Neural cell (in vitro differentiated cells): ENCODE measurements at regions not wholly inside any gene's neighbourhood (a gene's known extent, or its start where the extent isn't known, plus 50 kb on each side); places are given as distances from the start of the nearest gene placed in this dataset.

ENCODE experiments used
- H2AFZ ChIP-seq: fragments of 200-600, 300-800 bp; sonication (generic), shearing (Covaris generic); 2 replicates; pipeline ENCODE4 v1.6.0; 2014; ENCODE audit warnings: low read depth, mild to moderate bottlenecking, antibody characterized with exemption, low read length, moderate library complexity
- H3F3A ChIP-seq: fragments of 200-600 bp; shearing (Covaris generic); 2 replicates; pipeline ENCODE4 v1.6.1; 2016; ENCODE audit warnings: mild to moderate bottlenecking, moderate library complexity, mixed read lengths, antibody characterized with exemption, low read length; ENCODE audit not compliant: insufficient read depth, poor library complexity, severe bottlenecking
- H3K27ac ChIP-seq: fragments of 200-600, 300-800 bp; sonication (generic), shearing (Covaris generic); 2 replicates; pipeline ENCODE4 v1.5.1; 2014; ENCODE audit warnings: mild to moderate bottlenecking, low read length, moderate library complexity
- H3K27me3 ChIP-seq: fragments of 300-800, 200-600 bp; sonication (generic), shearing (Covaris generic); 2 replicates; pipeline ENCODE4 v1.6.0; 2014; ENCODE audit warnings: mild to moderate bottlenecking, low read depth, low read length, moderate library complexity; ENCODE audit not compliant: insufficient read depth
- H3K36me3 ChIP-seq: fragments of 300-800, 200-600 bp; sonication (generic), shearing (Covaris generic); 2 replicates; pipeline ENCODE4 v1.5.1; 2014; ENCODE audit warnings: mild to moderate bottlenecking, antibody characterized with exemption, low read length, moderate library complexity; ENCODE audit not compliant: insufficient read depth
- H3K4me2 ChIP-seq: fragments of 300-800, 200-600 bp; sonication (generic), shearing (Covaris generic); 2 replicates; pipeline ENCODE4 v1.6.0; 2014; ENCODE audit warnings: mild to moderate bottlenecking, low read length
- H3K4me3 ChIP-seq: fragments of 300-800, 200-600 bp; sonication (generic), shearing (Covaris generic); 2 replicates; pipeline ENCODE4 v1.5.1; 2014; ENCODE audit warnings: mild to moderate bottlenecking, low read length, moderate library complexity
- H3K79me2 ChIP-seq: fragments of 200-600 bp; shearing (Covaris generic); replicated peaks from 2 replicates; pipeline ENCODE4 v1.6.0; 2014; ENCODE audit warnings: mild to moderate bottlenecking, low read length, moderate library complexity; ENCODE audit not compliant: insufficient read depth
- H3K9ac ChIP-seq: fragments of 300-800, 200-600 bp; sonication (generic), shearing (Covaris generic); 2 replicates; pipeline ENCODE4 v1.6.1; 2016; ENCODE audit warnings: mild to moderate bottlenecking, low read length, mixed read lengths
- H3K9me2 ChIP-seq: fragments of 200-600 bp; shearing (Covaris generic); 2 replicates; pipeline ENCODE4 v1.6.1; 2016; ENCODE audit warnings: mild to moderate bottlenecking, low read length, mixed read lengths; ENCODE audit not compliant: insufficient read depth
- H3K9me3 ChIP-seq: fragments of 200-600, 300-800 bp; sonication (generic), shearing (Covaris generic); 2 replicates; pipeline ENCODE4 v1.6.1; 2016; ENCODE audit warnings: mild to moderate bottlenecking, mixed run types, low read length, moderate library complexity, mixed read lengths
- H4K20me1 ChIP-seq: fragments of 200-600 bp; shearing (Covaris generic); 2 replicates; pipeline ENCODE4 v1.6.1; 2016; ENCODE audit warnings: mild to moderate bottlenecking, mixed run types; ENCODE audit not compliant: insufficient read depth
- CTCF ChIP-seq: fragments of 450-650 bp; IDR thresholded peaks from 2 replicates; pipeline ENCODE4 v1.5.1; 2014; ENCODE audit warnings: antibody characterized with exemption, mild to moderate bottlenecking, moderate library complexity; ENCODE audit not compliant: poor library complexity, severe bottlenecking
- EP300 ChIP-seq: fragments of 450-650 bp; conservative IDR thresholded peaks from 2 replicates; pipeline ENCODE4 v1.6.1; 2014; ENCODE audit warnings: antibody characterized with exemption, mild to moderate bottlenecking, moderate library complexity; ENCODE audit not compliant: poor library complexity, severe bottlenecking
- EZH2 ChIP-seq: fragments of 200-600, 300-800 bp; shearing (Covaris generic), sonication (generic); IDR thresholded peaks from 2 replicates; pipeline ENCODE4 v1.6.1; 2014; ENCODE audit warnings: antibody characterized with exemption, low read length, borderline replicate concordance, mild to moderate bottlenecking; ENCODE audit not compliant: insufficient read depth, poor library complexity, severe bottlenecking
- MXI1 ChIP-seq: fragments of 450-650 bp; conservative IDR thresholded peaks from 2 replicates; pipeline ENCODE4 v1.6.1; 2014; ENCODE audit warnings: antibody characterized with exemption, mild to moderate bottlenecking; ENCODE audit not compliant: poor library complexity, severe bottlenecking
- POLR2AphosphoS5 ChIP-seq: IDR thresholded peaks from 2 replicates; pipeline ENCODE4 v1.6.1; 2012
- RAD21 ChIP-seq: fragments of 450-650 bp; conservative IDR thresholded peaks from 2 replicates; pipeline ENCODE4 v1.6.1; 2014; ENCODE audit warnings: antibody characterized with exemption, mild to moderate bottlenecking, moderate library complexity
- REST ChIP-seq: IDR thresholded peaks from 2 replicates; pipeline ENCODE4 v1.6.1; 2012; ENCODE audit warnings: borderline replicate concordance
- SMC3 ChIP-seq: fragments of 450-650 bp; conservative IDR thresholded peaks from 2 replicates; pipeline ENCODE4 v1.6.1; 2014; ENCODE audit warnings: antibody characterized with exemption, mild to moderate bottlenecking, moderate library complexity; ENCODE audit not compliant: poor library complexity
- TAF1 ChIP-seq: IDR thresholded peaks from 2 replicates; pipeline ENCODE4 v1.6.1; 2012; ENCODE audit warnings: low read depth

- no peak overlapping the region for H3K27ac ChIP-seq
- H3K9me2 ChIP-seq = no peaks in the 10 kb centered on the region
- H3K9me3 ChIP-seq = no peaks in the 10 kb centered on the region
- no peak overlapping the region for H2AFZ ChIP-seq
- TF ChIP-seq EZH2 (no peak), REST (no peak), CTCF (no peak), RAD21 (no peak), EP300 (no peak), SMC3 (no peak), MXI1 (no peak), TAF1 (no peak), POLR2AphosphoS5 (no peak)
- H3F3A ChIP-seq = no peaks in the 10 kb centered on the region
- no peaks in the 10 kb centered on the region for H4K20me1 ChIP-seq
- H3K4me2 ChIP-seq = no peak overlapping the region
- no peak overlapping the region for H3K4me3 ChIP-seq
- H3K36me3 ChIP-seq = no peaks in the 10 kb centered on the region
- H3K79me2 ChIP-seq = no peaks in the 10 kb centered on the region
- no peaks in the 10 kb centered on the region for H3K27me3 ChIP-seq
- no peak overlapping the region for H3K9ac ChIP-seq
These were observed 512.6 kb downstream of the BNC2 start for GRCh38 chr9:16357828-16358227.

GRCh38 chr9:16358751-16359150 lies 511.7 kb downstream of the BNC2 start:
- Histone ChIP-seq H4K20me1 (no peaks in the 10 kb centered on the region), H3K9me3 (no peaks in the 10 kb centered on the region), H3K27me3 (no peaks in the 10 kb centered on the region), H3K4me3 (no peak overlapping the region), H3K36me3 (no peaks in the 10 kb centered on the region), H3K9ac (no peak overlapping the region), H3F3A (no peaks in the 10 kb centered on the region), H2AFZ (no peak overlapping the region), H3K4me2 (no peak overlapping the region), H3K79me2 (no peaks in the 10 kb centered on the region), H3K9me2 (no peaks in the 10 kb centered on the region), H3K27ac (no peak overlapping the region)
- TF ChIP-seq EZH2 = no peak
- no peak for TF ChIP-seq SMC3
- no peak for TF ChIP-seq REST
- TF ChIP-seq MXI1 = no peak
- TF ChIP-seq EP300 = no peak
- no peak for TF ChIP-seq POLR2AphosphoS5
- TF ChIP-seq TAF1 = no peak
